K562 (cell line): ENCODE measurements at regions not wholly inside any gene's neighbourhood (a gene's known extent, or its start where the extent isn't known, plus 50 kb on each side); places are given as distances from the start of the nearest gene placed in this dataset.

ENCODE experiments used
- ZNF561 ChIP-seq: fragments of 450-650 bp; formaldehyde crosslinking; conservative IDR thresholded peaks from 2 replicates; pipeline ENCODE4 v1.4.0; 2020; ENCODE audit warnings: mild to moderate bottlenecking, moderate library complexity
- TF ChIP-seq, protein P1 (sequence below), 3 experiments: IDR thresholded peaks in 2 of 3; conservative IDR thresholded peaks in 1 of 3; 2 replicates each; pipeline ENCODE4 v1.5.1; 2011 to 2012; ENCODE audit warnings: low read length in 3 of 3, mild to moderate bottlenecking in 3 of 3, control low read depth in 2 of 3, improper control_type of control experiment in 1 of 3, inconsistent platforms in 1 of 3, low read depth in 1 of 3, mixed read lengths in 1 of 3, moderate library complexity in 1 of 3; ENCODE audit not compliant: insufficient read depth in 2 of 3

DNA sequence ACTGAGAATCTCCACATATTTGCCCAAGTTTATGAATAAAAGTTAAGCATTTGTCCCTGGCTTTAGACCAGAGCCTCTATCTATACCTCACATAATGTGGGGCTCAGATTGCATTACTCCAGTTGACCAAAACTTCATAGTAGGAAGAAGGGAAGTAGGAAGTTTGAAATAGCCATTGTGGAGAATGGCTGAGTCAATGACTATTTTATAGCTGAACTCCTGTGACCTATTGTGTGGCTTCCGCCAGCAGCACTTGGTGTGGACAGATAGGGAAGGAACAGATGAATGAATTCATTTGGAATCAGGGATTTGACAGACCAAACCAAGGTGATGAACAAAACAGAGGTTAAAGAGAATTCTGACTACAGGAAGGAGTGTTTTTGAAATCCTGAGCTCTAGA lies 92.9 kb upstream of the LPAR1 start:
- no peak for TF ChIP-seq ZNF561 (CRISPR knock-in tag)
- TF ChIP-seq, protein P1, sequence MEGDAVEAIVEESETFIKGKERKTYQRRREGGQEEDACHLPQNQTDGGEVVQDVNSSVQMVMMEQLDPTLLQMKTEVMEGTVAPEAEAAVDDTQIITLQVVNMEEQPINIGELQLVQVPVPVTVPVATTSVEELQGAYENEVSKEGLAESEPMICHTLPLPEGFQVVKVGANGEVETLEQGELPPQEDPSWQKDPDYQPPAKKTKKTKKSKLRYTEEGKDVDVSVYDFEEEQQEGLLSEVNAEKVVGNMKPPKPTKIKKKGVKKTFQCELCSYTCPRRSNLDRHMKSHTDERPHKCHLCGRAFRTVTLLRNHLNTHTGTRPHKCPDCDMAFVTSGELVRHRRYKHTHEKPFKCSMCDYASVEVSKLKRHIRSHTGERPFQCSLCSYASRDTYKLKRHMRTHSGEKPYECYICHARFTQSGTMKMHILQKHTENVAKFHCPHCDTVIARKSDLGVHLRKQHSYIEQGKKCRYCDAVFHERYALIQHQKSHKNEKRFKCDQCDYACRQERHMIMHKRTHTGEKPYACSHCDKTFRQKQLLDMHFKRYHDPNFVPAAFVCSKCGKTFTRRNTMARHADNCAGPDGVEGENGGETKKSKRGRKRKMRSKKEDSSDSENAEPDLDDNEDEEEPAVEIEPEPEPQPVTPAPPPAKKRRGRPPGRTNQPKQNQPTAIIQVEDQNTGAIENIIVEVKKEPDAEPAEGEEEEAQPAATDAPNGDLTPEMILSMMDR (IDR thresholded peaks at IDR 0.05 in 2 of 3, conservative IDR thresholded peaks at IDR 0.05 in 1 of 3; ENCODE audit: insufficient read depth in 2 of 3, low read depth in 1 of 3, low read length in 3 of 3), result no peak
